ENCODE measurements at regions not wholly inside any gene's neighbourhood (a gene's known extent, or its start where the extent isn't known, plus 50 kb on each side); places are given as distances from the start of the nearest gene placed in this dataset.
"Not testable (repeated sequence)": the region's sequence is repeated elsewhere in the genome, so short reads cannot be mapped to it uniquely, and the experiment has no call there.

DNA sequence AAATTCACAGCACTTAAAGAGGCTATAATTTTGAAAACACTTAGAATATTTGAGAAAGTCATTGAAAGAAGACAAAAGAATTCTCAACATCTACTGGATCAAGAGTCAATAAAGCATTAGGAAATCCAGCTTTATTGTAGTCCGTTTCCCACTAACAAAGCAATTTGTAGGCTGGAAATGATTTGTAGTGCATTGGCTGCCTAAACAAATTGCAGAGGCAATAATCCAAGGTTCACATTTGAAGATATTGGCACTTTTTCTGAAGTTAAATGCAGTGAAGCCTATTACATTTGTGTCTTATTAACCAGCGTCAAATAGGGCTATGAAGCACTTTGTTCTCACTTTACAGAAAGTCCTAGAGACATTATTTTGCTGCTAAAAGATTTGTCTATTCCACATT, 848.1 kb upstream of the SLITRK1 start:
- peaks cover 0 to 7% (median under 1%) of the 10 kb centered on the region in 8 donors for H3K9me3 Mint-ChIP-seq
- no peaks in the 10 kb centered on the region for H3K9me3 ChIP-seq (ENCODE audit: control insufficient read depth in 1 of 2, low read length in 2 of 2)
- H3K4me1 ChIP-seq (ENCODE audit: insufficient read depth, low read length): no peaks in the 10 kb centered on the region
- H3K4me3 Mint-ChIP-seq: no peak overlapping the region
- CTCF ChIA-PET (ENCODE audit: partially characterized antibody): no interaction called here
- H3K27ac ChIP-seq (ENCODE audit: low read depth, low read length): no peak overlapping the region
- H3K27me3 Mint-ChIP-seq: no peaks in the 10 kb centered on the region
- no peaks in the 10 kb centered on the region for H3K4me1 Mint-ChIP-seq
- H3K36me3 ChIP-seq (ENCODE audit: insufficient read depth, low read length): no peaks in the 10 kb centered on the region
- no peak for DNase-seq
- H3K4me3 ChIP-seq (ENCODE audit: low read length in 2 of 2): no peak overlapping the region
- H3K27me3 ChIP-seq (ENCODE audit: insufficient read depth, low read length): no peaks in the 10 kb centered on the region
- intact Hi-C loops (cut with micrococcal nuclease): no loop called here
- POLR2A ChIA-PET (ENCODE audit: partially characterized antibody): no interaction called here
- H3K36me3 Mint-ChIP-seq: no peaks in the 10 kb centered on the region
- H3K27ac Mint-ChIP-seq: no peak overlapping the region

- Mint-ChIP-seq H3K36me3 (no peaks in the 10 kb centered on the region), H3K4me1 (no peaks in the 10 kb centered on the region), H3K27me3 (no peaks in the 10 kb centered on the region), H3K9me3 (peaks cover 0 to 5% (median 0%) of the 10 kb centered on the region in 8 donors), H3K4me3 (no peak overlapping the region), H3K27ac (no peak overlapping the region)
- DNase-seq: no peak
- no peak overlapping the region for H3K27ac ChIP-seq (ENCODE audit: low read depth, low read length)
- no peak overlapping the region for H3K4me3 ChIP-seq (ENCODE audit: low read length in 2 of 2)
- POLR2A ChIA-PET (ENCODE audit: partially characterized antibody): no interaction called here
- no peaks in the 10 kb centered on the region for H3K36me3 ChIP-seq (ENCODE audit: insufficient read depth, low read length)
- intact Hi-C loops (cut with micrococcal nuclease): no loop called here
- H3K9me3 ChIP-seq (ENCODE audit: control insufficient read depth in 1 of 2, low read length in 2 of 2): no peaks in the 10 kb centered on the region
- no peaks in the 10 kb centered on the region for H3K27me3 ChIP-seq (ENCODE audit: insufficient read depth, low read length)
- CTCF ChIA-PET (ENCODE audit: partially characterized antibody): interaction anchor here (0.7 kb wide), 1 partner anchor 14 kb away, joined by 4 read pairs; no protein-coding TSS in a partner anchor
- H3K4me1 ChIP-seq (ENCODE audit: insufficient read depth, low read length): no peaks in the 10 kb centered on the region
These were observed 823.9 kb upstream of the SLITRK1 start for GRCh38 chr13:84705982-84706710.

- Histone ChIP-seq H3K27me3 (ENCODE audit: insufficient read depth, low read length) (no peaks in the 10 kb centered on the region), H3K4me1 (ENCODE audit: insufficient read depth, low read length) (no peaks in the 10 kb centered on the region), H3K9me3 (ENCODE audit: control insufficient read depth in 1 of 2, low read length in 2 of 2) (no peaks in the 10 kb centered on the region), H3K36me3 (ENCODE audit: insufficient read depth, low read length) (no peaks in the 10 kb centered on the region), H3K4me3 (ENCODE audit: low read length in 2 of 2) (no peak overlapping the region), H3K27ac (ENCODE audit: low read depth, low read length) (no peak overlapping the region)
- no peaks in the 10 kb centered on the region for H3K4me1 Mint-ChIP-seq
- H3K27me3 Mint-ChIP-seq: no peaks in the 10 kb centered on the region
- H3K36me3 Mint-ChIP-seq: no peaks in the 10 kb centered on the region
- POLR2A ChIA-PET (ENCODE audit: partially characterized antibody): no interaction called here
- no peak overlapping the region for H3K27ac Mint-ChIP-seq
- peaks cover 0 to 7% (median 0%) of the 10 kb centered on the region in 8 donors for H3K9me3 Mint-ChIP-seq
- CTCF ChIA-PET (ENCODE audit: partially characterized antibody): no interaction called here
- DNase-seq: no peak
- H3K4me3 Mint-ChIP-seq: no peak overlapping the region
- intact Hi-C loops (cut with micrococcal nuclease): no loop called here
These were observed 819.9 kb upstream of the SLITRK1 start for GRCh38 chr13:84702174-84702573.

GRCh38 chr13:84697591-84697990, 815.3 kb upstream of the SLITRK1 start:
- H3K9me3 Mint-ChIP-seq: peaks cover 0 to 18% (median 5%) of the 10 kb centered on the region in 8 donors
- POLR2A ChIA-PET (ENCODE audit: partially characterized antibody); H3K9me3 ChIP-seq (ENCODE audit: control insufficient read depth in 1 of 2, low read length in 2 of 2); CTCF ChIA-PET (ENCODE audit: partially characterized antibody); H3K36me3 Mint-ChIP-seq; H3K27me3 Mint-ChIP-seq; DNase-seq; intact Hi-C loops (cut with micrococcal nuclease); H3K27me3 ChIP-seq (ENCODE audit: insufficient read depth, low read length); H3K4me3 Mint-ChIP-seq; H3K27ac Mint-ChIP-seq; H3K4me1 ChIP-seq (ENCODE audit: insufficient read depth, low read length); H3K4me3 ChIP-seq (ENCODE audit: low read length in 2 of 2); H3K27ac ChIP-seq (ENCODE audit: low read depth, low read length); H3K36me3 ChIP-seq (ENCODE audit: insufficient read depth, low read length); H3K4me1 Mint-ChIP-seq: not testable (repeated sequence)

DNA sequence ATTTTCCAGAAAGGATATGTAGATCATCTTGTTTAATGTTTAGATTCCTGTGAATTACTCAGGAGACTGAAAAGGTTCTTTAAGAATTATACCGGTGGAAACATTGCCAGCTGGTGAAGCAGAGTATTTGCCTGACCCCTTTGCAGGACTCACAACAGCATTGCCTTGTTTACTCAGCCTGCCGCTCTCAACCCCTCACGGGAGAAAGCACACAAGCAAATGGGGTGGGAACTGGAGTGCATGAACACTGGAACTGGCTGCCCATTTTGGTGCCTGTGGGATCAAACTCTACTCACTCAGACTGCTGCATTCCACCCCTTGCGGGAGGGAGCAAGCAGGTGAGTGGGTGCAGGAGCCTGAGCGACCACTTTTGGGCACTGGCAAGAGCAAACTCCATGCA, 804.7 kb upstream of the SLITRK1 start:
- no peaks in the 10 kb centered on the region for H3K4me1 ChIP-seq (ENCODE audit: insufficient read depth, low read length)
- Mint-ChIP-seq H3K36me3 (no peaks in the 10 kb centered on the region), H3K4me3 (no peak overlapping the region), H3K27me3 (no peaks in the 10 kb centered on the region), H3K9me3 (peaks cover 0 to 3% (median 0%) of the 10 kb centered on the region in 8 donors), H3K4me1 (no peaks in the 10 kb centered on the region), H3K27ac (no peak overlapping the region)
- H3K27me3 ChIP-seq (ENCODE audit: insufficient read depth, low read length): no peaks in the 10 kb centered on the region
- H3K27ac ChIP-seq (ENCODE audit: low read depth, low read length): no peak overlapping the region
- DNase-seq: peak in 1 of 5 donors; percentile 4
- no peak overlapping the region for H3K4me3 ChIP-seq (ENCODE audit: low read length in 2 of 2)
- no peaks in the 10 kb centered on the region for H3K36me3 ChIP-seq (ENCODE audit: insufficient read depth, low read length)
- intact Hi-C loops (cut with micrococcal nuclease): no loop called here
- CTCF ChIA-PET (ENCODE audit: partially characterized antibody): no interaction called here
- POLR2A ChIA-PET (ENCODE audit: partially characterized antibody): no interaction called here
- no peaks in the 10 kb centered on the region for H3K9me3 ChIP-seq (ENCODE audit: control insufficient read depth in 1 of 2, low read length in 2 of 2)

- ChIA-PET CTCF (ENCODE audit: partially characterized antibody) (no interaction called here), POLR2A (ENCODE audit: partially characterized antibody) (no interaction called here)
- Mint-ChIP-seq H3K36me3 (no peaks in the 10 kb centered on the region), H3K4me1 (no peaks in the 10 kb centered on the region), H3K27me3 (no peaks in the 10 kb centered on the region), H3K4me3 (no peak overlapping the region), H3K27ac (no peak overlapping the region), H3K9me3 (peaks cover 0 to 3% (median 0%) of the 10 kb centered on the region in 8 donors)
- no peak for DNase-seq
- no peaks in the 10 kb centered on the region for H3K27me3 ChIP-seq (ENCODE audit: insufficient read depth, low read length)
- no peaks in the 10 kb centered on the region for H3K4me1 ChIP-seq (ENCODE audit: insufficient read depth, low read length)
- H3K27ac ChIP-seq (ENCODE audit: low read depth, low read length): no peak overlapping the region
- H3K4me3 ChIP-seq (ENCODE audit: low read length in 2 of 2): no peak overlapping the region
- H3K36me3 ChIP-seq (ENCODE audit: insufficient read depth, low read length): no peaks in the 10 kb centered on the region
- intact Hi-C loops (cut with micrococcal nuclease): no loop called here
- no peaks in the 10 kb centered on the region for H3K9me3 ChIP-seq (ENCODE audit: control insufficient read depth in 1 of 2, low read length in 2 of 2)
These were observed 804.2 kb upstream of the SLITRK1 start for GRCh38 chr13:84686458-84686857.

DNA sequence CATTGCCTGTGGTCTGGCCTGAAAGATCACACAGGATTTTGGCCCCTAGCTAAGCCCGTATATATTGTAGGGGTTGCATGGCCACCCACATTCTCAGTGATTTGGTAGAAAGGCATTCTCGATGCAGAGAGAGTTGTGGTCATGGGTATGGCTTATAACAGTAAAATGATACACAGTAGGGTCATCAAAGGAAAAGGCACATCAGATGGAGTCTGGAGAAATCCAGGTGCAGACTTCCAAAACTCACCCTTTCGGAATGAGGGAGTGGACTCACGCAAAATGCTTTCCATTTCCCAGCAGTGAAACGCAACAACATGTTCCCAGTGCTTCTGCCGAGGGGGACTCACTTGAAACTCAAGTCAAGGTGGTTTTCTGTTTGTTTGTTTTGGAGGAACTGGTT, 802.5 kb upstream of the SLITRK1 start:
- Histone ChIP-seq H3K4me3 (ENCODE audit: low read length in 2 of 2) (no peak overlapping the region), H3K27ac (ENCODE audit: low read depth, low read length) (no peak overlapping the region), H3K27me3 (ENCODE audit: insufficient read depth, low read length) (no peaks in the 10 kb centered on the region), H3K4me1 (ENCODE audit: insufficient read depth, low read length) (no peaks in the 10 kb centered on the region), H3K9me3 (ENCODE audit: control insufficient read depth in 1 of 2, low read length in 2 of 2) (no peaks in the 10 kb centered on the region), H3K36me3 (ENCODE audit: insufficient read depth, low read length) (no peaks in the 10 kb centered on the region)
- DNase-seq: no peak
- ChIA-PET POLR2A (ENCODE audit: partially characterized antibody) (no interaction called here), CTCF (ENCODE audit: partially characterized antibody) (no interaction called here)
- Mint-ChIP-seq H3K27ac (no peak overlapping the region), H3K4me1 (no peaks in the 10 kb centered on the region), H3K4me3 (no peak overlapping the region), H3K27me3 (no peaks in the 10 kb centered on the region), H3K36me3 (no peaks in the 10 kb centered on the region), H3K9me3 (peaks cover 0 to 3% (median 0%) of the 10 kb centered on the region in 8 donors)
- intact Hi-C loops (cut with micrococcal nuclease): no loop called here
